ENCODE measurements at regions not wholly inside any gene's neighbourhood (a gene's known extent, or its start where the extent isn't known, plus 50 kb on each side); places are given as distances from the start of the nearest gene placed in this dataset.
"Not testable (repeated sequence)": the region's sequence is repeated elsewhere in the genome, so short reads cannot be mapped to it uniquely, and the experiment has no call there.

GRCh38 chr7:150110882-150111281 lies 212.3 kb upstream of the LRRC61 start:
- DNase-seq: not testable (repeated sequence)

GRCh38 chr7:150111373-150112139 lies 211.6 kb upstream of the LRRC61 start:
- not testable (repeated sequence) for DNase-seq

GRCh38 chr7:150113301-150113700 lies 209.9 kb upstream of the LRRC61 start:
- DNase-seq: not testable (repeated sequence)

GRCh38 chr7:150114591-150114990 lies 208.6 kb upstream of the LRRC61 start:
- not testable (repeated sequence) for DNase-seq

GRCh38 chr7:150119966-150120365 lies 203.2 kb upstream of the LRRC61 start:
- DNase-seq: not testable (repeated sequence)

- DNase-seq: not testable (repeated sequence)
Measured at GRCh38 chr7:150125831-150126230, 197.3 kb upstream of the LRRC61 start.

- DNase-seq: not testable (repeated sequence)
Measured at GRCh38 chr7:150134451-150134850, 188.7 kb upstream of the LRRC61 start.

- DNase-seq: not testable (repeated sequence)
Measured at GRCh38 chr7:150135620-150136190, 187.4 kb upstream of the LRRC61 start.

- DNase-seq: not testable (repeated sequence)
Measured at GRCh38 chr7:150139840-150140239, 183.3 kb upstream of the LRRC61 start.

- DNase-seq: not testable (repeated sequence)
Measured at GRCh38 chr7:150141525-150142345, 181.4 kb upstream of the LRRC61 start.

GRCh38 chr7:150146124-150146523 lies 177.0 kb upstream of the LRRC61 start:
- not testable (repeated sequence) for DNase-seq

GRCh38 chr7:150147524-150147923 lies 175.6 kb upstream of the LRRC61 start:
- not testable (repeated sequence) for DNase-seq

- not testable (repeated sequence) for DNase-seq
Measured at GRCh38 chr7:150156015-150156414, 167.1 kb upstream of the LRRC61 start.

GRCh38 chr7:150158696-150159095 lies 164.5 kb upstream of the LRRC61 start:
- not testable (repeated sequence) for DNase-seq

- DNase-seq: not testable (repeated sequence)
Measured at GRCh38 chr7:150169515-150169914, 153.6 kb upstream of the LRRC61 start.

- not testable (repeated sequence) for DNase-seq
Measured at GRCh38 chr7:150169943-150170490, 153.1 kb upstream of the LRRC61 start.

GRCh38 chr7:150183602-150184001 lies 139.6 kb upstream of the LRRC61 start:
- DNase-seq: not testable (repeated sequence)

GRCh38 chr7:150189963-150190362 lies 133.2 kb upstream of the LRRC61 start:
- DNase-seq: not testable (repeated sequence)

GRCh38 chr7:150192541-150192940 lies 130.6 kb upstream of the LRRC61 start:
- not testable (repeated sequence) for DNase-seq

GRCh38 chr7:150193866-150194265 lies 129.3 kb upstream of the LRRC61 start:
- not testable (repeated sequence) for DNase-seq
